GM10248 (cell line): ENCODE measurements at regions not wholly inside any gene's neighbourhood (a gene's known extent, or its start where the extent isn't known, plus 50 kb on each side); places are given as distances from the start of the nearest gene placed in this dataset.

Experiments used
- CTCF ChIA-PET: fragments of 300-600 bp; sonication (Branson Sonifier 250); formaldehyde crosslinking; extraction: SDS; loops from one replicate; lab custom pipeline; 2021; ENCODE audit warnings: antibody characterized with exemption; lab: Yijun Ruan, JAX
- POLR2A ChIA-PET: fragments of 350-650 bp; sonication (Branson Sonifier 250); formaldehyde crosslinking; extraction: SDS; loops from one replicate; lab custom pipeline; 2020; ENCODE audit warnings: antibody characterized with exemption; lab: Yijun Ruan, JAX
- DNase-seq: peaks from one replicate; pipeline ENCODE4 v3.0.0; 2012; ENCODE audit errors: extremely low spot score
- TF ChIP-seq, protein P1 (sequence below): IDR thresholded peaks from 2 replicates; pipeline ENCODE4 v1.5.1; 2012; ENCODE audit warnings: mild to moderate bottlenecking, low read depth; ENCODE audit errors: extremely low read depth, missing control alignments, control extremely low read depth

DNA sequence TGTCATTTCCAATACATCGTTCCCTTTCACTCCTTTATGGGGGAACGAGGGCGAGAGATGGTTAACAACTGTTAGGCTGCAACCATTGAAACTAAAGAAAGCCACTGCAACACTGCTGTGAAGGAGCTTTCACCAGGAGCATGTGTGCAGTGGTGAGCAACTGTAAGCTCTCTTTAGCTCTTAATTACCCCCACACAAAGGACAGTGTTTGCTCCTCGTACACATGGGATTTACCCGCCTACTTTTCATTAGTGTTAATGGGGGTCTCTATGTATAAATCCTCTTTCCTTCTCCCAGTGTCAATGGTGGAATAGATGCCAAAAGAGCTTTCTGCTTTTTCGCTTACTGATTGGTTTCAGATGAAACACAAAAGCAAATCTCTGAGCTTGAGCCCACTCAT is 343.1 kb downstream of the FLRT2 start:
- CTCF ChIA-PET: no interaction called here
- POLR2A ChIA-PET: no interaction called here
- no peak for DNase-seq
- TF ChIP-seq, protein P1, sequence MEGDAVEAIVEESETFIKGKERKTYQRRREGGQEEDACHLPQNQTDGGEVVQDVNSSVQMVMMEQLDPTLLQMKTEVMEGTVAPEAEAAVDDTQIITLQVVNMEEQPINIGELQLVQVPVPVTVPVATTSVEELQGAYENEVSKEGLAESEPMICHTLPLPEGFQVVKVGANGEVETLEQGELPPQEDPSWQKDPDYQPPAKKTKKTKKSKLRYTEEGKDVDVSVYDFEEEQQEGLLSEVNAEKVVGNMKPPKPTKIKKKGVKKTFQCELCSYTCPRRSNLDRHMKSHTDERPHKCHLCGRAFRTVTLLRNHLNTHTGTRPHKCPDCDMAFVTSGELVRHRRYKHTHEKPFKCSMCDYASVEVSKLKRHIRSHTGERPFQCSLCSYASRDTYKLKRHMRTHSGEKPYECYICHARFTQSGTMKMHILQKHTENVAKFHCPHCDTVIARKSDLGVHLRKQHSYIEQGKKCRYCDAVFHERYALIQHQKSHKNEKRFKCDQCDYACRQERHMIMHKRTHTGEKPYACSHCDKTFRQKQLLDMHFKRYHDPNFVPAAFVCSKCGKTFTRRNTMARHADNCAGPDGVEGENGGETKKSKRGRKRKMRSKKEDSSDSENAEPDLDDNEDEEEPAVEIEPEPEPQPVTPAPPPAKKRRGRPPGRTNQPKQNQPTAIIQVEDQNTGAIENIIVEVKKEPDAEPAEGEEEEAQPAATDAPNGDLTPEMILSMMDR: no peak

GRCh38 chr14:85867450-85867849 is 337.5 kb downstream of the FLRT2 start:
- POLR2A ChIA-PET: no interaction called here
- CTCF ChIA-PET: interaction anchor here (0.8 kb wide), 2 partner anchors 42 to 171 kb away, joined by 3 to 4 read pairs; no protein-coding TSS in a partner anchor
- no peak for DNase-seq
- TF ChIP-seq, protein P1: no peak

- no peak for DNase-seq
- ChIA-PET CTCF (no interaction called here), POLR2A (no interaction called here)
- TF ChIP-seq, protein P1: no peak
Measured at GRCh38 chr14:85865701-85866100, 335.8 kb downstream of the FLRT2 start.

GRCh38 chr14:85858634-85859033 is 328.7 kb downstream of the FLRT2 start:
- no peak for DNase-seq
- ChIA-PET CTCF (no interaction called here), POLR2A (no interaction called here)
- TF ChIP-seq, protein P1: no peak

- POLR2A ChIA-PET: no interaction called here
- CTCF ChIA-PET: interaction anchor here (1.2 to 1.3 kb wide), 2 partner anchors 15 to 181 kb away, joined by 3 read pairs; no protein-coding TSS in a partner anchor
- no peak for DNase-seq
- TF ChIP-seq, protein P1: peak; percentile 11
Measured at GRCh38 chr14:85856430-85856829, 326.5 kb downstream of the FLRT2 start.

DNA sequence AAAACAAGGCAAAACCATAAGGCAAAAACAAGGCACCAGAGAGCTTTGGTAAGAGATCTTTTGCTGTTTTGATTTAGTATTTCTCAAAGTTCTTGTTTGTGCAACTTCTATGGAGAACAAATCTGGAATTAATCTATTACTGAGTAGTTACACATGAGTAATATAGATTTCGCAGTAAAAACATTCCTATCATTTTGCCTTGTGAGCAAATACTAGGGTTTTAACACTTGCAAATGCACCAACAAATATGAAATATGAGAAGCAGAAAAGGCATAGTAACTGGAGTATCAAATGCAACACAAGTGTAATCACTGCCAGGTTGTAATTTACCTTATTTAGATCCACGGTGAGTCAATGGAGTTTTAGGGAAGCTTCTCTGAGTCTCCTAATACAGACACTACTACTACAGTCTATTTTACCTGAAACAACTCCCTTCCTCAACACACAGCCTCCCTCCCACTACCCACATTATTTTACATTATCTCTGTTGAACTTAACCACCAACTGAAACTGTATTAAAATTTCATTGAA is 324.1 kb downstream of the FLRT2 start:
- TF ChIP-seq, protein P1: no peak
- no peak for DNase-seq
- ChIA-PET POLR2A (no interaction called here), CTCF (no interaction called here)
